PC-3 (cell line): ENCODE measurements at regions not wholly inside any gene's neighbourhood (a gene's known extent, or its start where the extent isn't known, plus 50 kb on each side); places are given as distances from the start of the nearest gene placed in this dataset.
"Not testable (repeated sequence)": the region's sequence is repeated elsewhere in the genome, so short reads cannot be mapped to it uniquely, and the experiment has no call there.

Source experiments
- CTCF ChIP-seq: fragments of 300-600 bp; sonication (generic); conservative IDR thresholded peaks from 2 replicates; pipeline ENCODE4 v1.5.1; 2017; ENCODE audit warnings: antibody characterized with exemption, low read depth, mild to moderate bottlenecking, low read length
- EZH2 ChIP-seq: fragments of 300-600 bp; sonication (generic); IDR thresholded peaks from one replicate; pipeline ENCODE4 v1.6.1; 2017; ENCODE audit warnings: antibody characterized with exemption, mild to moderate bottlenecking, low read length; ENCODE audit not compliant: unreplicated experiment
- EZH2phosphoT487 ChIP-seq: fragments of 300-600 bp; sonication (generic); IDR thresholded peaks from 2 replicates; pipeline ENCODE4 v1.6.1; 2018; ENCODE audit warnings: mild to moderate bottlenecking, antibody characterized with exemption, low read length, borderline replicate concordance

- not testable (repeated sequence) for TF ChIP-seq CTCF, EZH2, EZH2phosphoT487
Observed at GRCh38 chr1:148363979-148364378, 119.1 kb downstream of the PPIAL4G start.
